GM21576 (cell line): ENCODE measurements at regions not wholly inside any gene's neighbourhood (a gene's known extent, or its start where the extent isn't known, plus 50 kb on each side); places are given as distances from the start of the nearest gene placed in this dataset.
"Not testable (repeated sequence)": the region's sequence is repeated elsewhere in the genome, so short reads cannot be mapped to it uniquely, and the experiment has no call there.

Source experiments
- ATAC-seq: cut with Tn5 transposase; IDR thresholded peaks from one replicate; pipeline ENCODE4 v1.9.1; 2021; ENCODE audit warnings: mild to moderate bottlenecking, moderate library complexity; ENCODE audit not compliant: unreplicated experiment

DNA sequence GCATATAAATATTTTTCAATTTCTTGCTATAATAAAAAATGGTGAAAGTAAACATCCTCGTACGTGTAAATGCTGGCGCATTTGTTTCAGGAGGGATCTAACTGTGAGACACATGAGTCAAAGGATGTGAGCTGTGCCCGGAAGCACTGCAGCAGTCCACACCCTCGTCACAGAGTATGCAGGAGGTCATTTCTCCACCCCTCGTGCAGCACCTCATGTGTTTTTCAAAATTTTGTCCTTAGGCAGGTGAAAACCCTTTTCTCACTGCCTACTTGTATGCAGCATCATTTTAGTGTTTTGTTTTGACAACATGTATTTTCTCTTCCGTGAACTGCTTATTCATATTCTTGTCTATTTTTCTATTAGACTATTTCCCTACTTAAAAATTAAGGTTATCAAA is 162.7 kb downstream of the AVL9 start:
- ATAC-seq: no peak

GRCh38 chr7:32654549-32654948 is 159.3 kb downstream of the AVL9 start:
- not testable (repeated sequence) for ATAC-seq

DNA sequence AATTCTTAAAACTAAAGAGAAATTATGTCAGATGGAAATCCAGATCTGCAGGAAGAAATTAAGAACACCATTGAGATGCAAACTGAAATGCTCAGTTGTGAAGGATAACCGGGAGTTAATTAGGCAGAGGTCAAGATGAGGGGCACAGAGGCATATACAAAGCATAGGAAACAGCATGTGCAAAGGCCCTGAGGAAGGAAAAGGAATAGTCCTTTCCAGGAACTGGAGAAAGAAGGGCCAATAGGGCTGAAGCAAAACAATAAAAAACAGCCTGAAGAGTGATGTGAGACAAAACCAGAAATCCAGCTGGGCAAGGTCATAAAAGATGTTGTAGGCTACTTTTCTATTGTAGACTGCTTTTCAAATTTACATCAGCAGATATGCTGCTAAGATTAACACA is 155.1 kb downstream of the AVL9 start:
- ATAC-seq: not testable (repeated sequence)

DNA sequence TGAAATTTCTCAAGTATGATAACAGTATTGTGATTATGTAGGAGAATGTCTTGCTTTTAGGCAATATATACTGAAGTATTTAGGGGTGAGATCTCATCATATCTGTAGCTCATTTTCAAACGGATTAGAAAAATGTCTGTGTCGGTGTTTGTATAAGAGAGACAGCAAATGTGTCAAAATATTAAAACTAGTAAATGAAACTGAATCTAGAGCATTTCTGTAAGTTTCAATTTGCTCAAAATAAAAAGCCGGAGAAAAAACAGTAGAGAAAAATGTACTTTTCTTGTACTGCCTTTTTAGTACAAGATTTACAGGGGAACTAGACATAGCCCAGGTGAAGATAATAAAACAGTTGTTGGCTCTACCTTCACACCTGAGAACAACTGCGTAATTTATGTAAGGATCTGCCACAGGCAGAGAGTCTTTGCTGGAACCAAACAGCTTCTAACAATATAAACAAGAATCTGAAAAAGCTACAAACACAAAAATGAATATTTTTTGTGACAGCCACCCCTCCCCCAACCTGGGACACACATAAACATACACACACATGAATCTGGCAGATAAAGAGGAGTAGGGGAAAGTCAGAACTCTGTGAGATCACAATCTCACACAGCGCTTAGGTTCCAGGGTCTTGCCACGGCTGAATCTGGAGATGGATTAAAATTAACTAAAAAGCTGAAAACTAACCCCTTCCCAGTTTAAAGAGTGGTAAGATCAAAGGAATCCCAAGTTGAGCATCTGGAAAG is 153.3 kb downstream of the AVL9 start:
- ATAC-seq: no peak

GRCh38 chr7:32645255-32645654 is 150.0 kb downstream of the AVL9 start:
- not testable (repeated sequence) for ATAC-seq

GRCh38 chr7:32643194-32643593 is 147.9 kb downstream of the AVL9 start:
- no peak for ATAC-seq

DNA sequence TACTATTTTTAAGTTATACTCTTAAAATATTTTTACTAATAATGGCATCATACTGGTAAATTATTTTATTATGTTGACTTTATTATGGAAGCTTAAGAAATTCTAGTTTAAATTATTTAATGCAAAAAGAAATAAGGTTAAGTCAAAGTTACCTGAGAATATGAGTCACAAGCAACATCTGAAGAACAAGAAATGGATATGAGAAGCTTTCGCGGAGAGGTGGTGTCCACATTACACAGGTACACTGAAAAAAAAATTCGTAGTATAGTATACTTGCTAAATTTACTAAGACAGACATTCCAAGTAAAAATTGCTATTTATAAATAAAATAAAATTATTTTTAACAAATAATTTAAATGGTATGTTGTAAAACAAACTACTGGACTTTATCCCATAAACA is 143.8 kb downstream of the AVL9 start:
- no peak for ATAC-seq

DNA sequence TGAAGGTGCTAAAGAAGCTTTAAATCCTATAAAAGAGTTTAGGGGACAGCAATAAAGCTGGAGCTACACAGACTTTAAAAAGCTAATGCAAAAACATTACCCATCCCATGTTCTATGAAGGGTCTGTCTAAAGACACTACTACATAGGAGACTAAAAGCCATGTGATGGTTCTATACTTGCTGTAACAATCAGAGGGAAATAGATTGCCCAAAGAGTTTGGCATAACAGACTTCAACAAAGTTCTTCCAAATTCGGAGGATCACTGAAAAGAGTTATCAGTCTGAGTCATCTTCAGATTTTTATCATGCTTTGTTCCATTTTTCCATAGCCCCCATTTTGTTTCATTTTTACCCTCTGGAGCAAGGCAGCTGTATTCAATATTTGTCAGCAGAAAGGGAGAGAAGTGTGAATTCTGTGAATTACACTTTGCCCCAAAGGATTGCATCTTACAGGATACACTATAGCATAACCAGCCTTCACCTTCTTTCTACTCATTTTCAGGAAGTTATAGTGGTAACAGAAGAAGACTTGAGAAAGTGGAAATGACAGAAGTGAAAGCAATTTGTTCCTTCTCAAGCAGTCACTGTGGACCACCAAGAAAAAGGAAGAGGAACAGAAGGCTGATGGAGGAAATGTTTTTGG is 143.3 kb downstream of the AVL9 start:
- ATAC-seq: peak; percentile 94
